B cell (primary cell): ENCODE measurements at regions not wholly inside any gene's neighbourhood (a gene's known extent, or its start where the extent isn't known, plus 50 kb on each side); places are given as distances from the start of the nearest gene placed in this dataset.
A peak's percentile ranks its signal among the peaks of the same experiment; 100 is the strongest.
"Not testable (repeated sequence)": the region's sequence is repeated elsewhere in the genome, so short reads cannot be mapped to it uniquely, and the experiment has no call there.

Experiments
- ATAC-seq: fragments of 200-7000 bp; cut with Tn5 transposase; one replicate; pipeline ENCODE4 v1.10.0; 2021; ENCODE audit warnings: low read depth, mild to moderate bottlenecking, moderate number of reproducible peaks, moderate library complexity
- CTCF ChIA-PET: fragments of 350-600 bp; sonication (Branson Sonifier 250); formaldehyde crosslinking; loops from one replicate; lab custom pipeline; 2021; ENCODE audit warnings: antibody characterized with exemption, inconsistent platforms; lab: Charles Lee
- POLR2A ChIA-PET: fragments of 350-600 bp; sonication (Branson Sonifier 250); formaldehyde crosslinking; loops from one replicate; lab custom pipeline; 2021; ENCODE audit warnings: antibody characterized with exemption; lab: Charles Lee
- DNase-seq: peaks from one replicate; pipeline ENCODE4 v3.0.0; 2013
- H2AFZ ChIP-seq: 2 replicates; pipeline ENCODE4 v1.6.1; 2012; ENCODE audit warnings: mild to moderate bottlenecking, low read depth, low read length; ENCODE audit not compliant: insufficient read depth, poor library complexity, severe bottlenecking
- H3K27ac ChIP-seq, 2 donors: 1 replicate in 1 of 2; 2 replicates in 1 of 2; pipeline ENCODE4 v1.5.1; 2012 to 2013; ENCODE audit warnings: low read length in 2 of 2, mild to moderate bottlenecking in 2 of 2, moderate library complexity in 1 of 2
- H3K27me3 ChIP-seq, 4 experiments: fragments of 200-600 bp in 1 of 4; sonication (generic) in 1 of 4; replicated peaks in 1 of 4; 1 replicate in 2 of 4; 2 replicates in 2 of 4; pipeline versions ENCODE4 v1.6.1 to v1.7.0; 2013 to 2016; ENCODE audit warnings: low read length in 3 of 4, mild to moderate bottlenecking in 2 of 4, mixed read lengths in 1 of 4, moderate library complexity in 1 of 4; ENCODE audit not compliant: insufficient read depth in 4 of 4, control insufficient read depth in 3 of 4; ENCODE audit errors: control extremely low read depth in 1 of 4
- H3K36me3 ChIP-seq, 2 experiments: replicated peaks in 1 of 2; 1 replicate in 1 of 2; 2 replicates in 1 of 2; pipeline versions ENCODE4 v1.6.1 to v1.7.1; 2013; ENCODE audit warnings: low read length in 1 of 2; ENCODE audit not compliant: insufficient read depth in 2 of 2, control insufficient read depth in 1 of 2; ENCODE audit errors: control extremely low read depth in 1 of 2, extremely low read depth in 1 of 2
- H3K4me1 ChIP-seq, 2 donors: fragments of 200-600 bp in 1 of 2; sonication (generic) in 1 of 2; 1 replicate in 1 of 2; 2 replicates in 1 of 2; pipeline versions ENCODE4 v1.5.1 to v1.6.1; 2013 to 2017; ENCODE audit warnings: low read length in 2 of 2; ENCODE audit not compliant: control insufficient read depth in 2 of 2, insufficient read depth in 2 of 2
- H3K4me2 ChIP-seq: replicated peaks from 2 replicates; pipeline ENCODE3; 2012; ENCODE audit warnings: mild to moderate bottlenecking, low read depth, low read length; ENCODE audit not compliant: poor library complexity, severe bottlenecking
- H3K4me3 ChIP-seq, 5 experiments: fragments of 200-600 bp in 1 of 5; sonication (generic) in 1 of 5; 1 replicate in 3 of 5; 2 replicates in 2 of 5; pipeline versions ENCODE4 v1.5.1 to v1.7.0; 2011 to 2016; ENCODE audit warnings: low read length in 4 of 5, mild to moderate bottlenecking in 4 of 5, low read depth in 2 of 5, control low read depth in 1 of 5, moderate library complexity in 1 of 5; ENCODE audit not compliant: insufficient read depth in 1 of 5; ENCODE audit errors: control extremely low read depth in 1 of 5, extremely low read depth in 1 of 5
- H3K79me2 ChIP-seq: fragments of 200-600 bp; sonication (generic); one replicate; pipeline ENCODE4 v1.6.0; 2016; ENCODE audit warnings: low read length; ENCODE audit not compliant: control insufficient read depth, insufficient read depth
- H3K9ac ChIP-seq: fragments of 200-600 bp; sonication (generic); 2 replicates; pipeline ENCODE4 v1.6.1; 2017; ENCODE audit warnings: mild to moderate bottlenecking, low read length, moderate library complexity
- H3K9me3 ChIP-seq, 3 donors: one replicate each; pipeline versions ENCODE4 v1.6.1 to v1.7.1; 2013; ENCODE audit warnings: low read length in 2 of 3; ENCODE audit not compliant: control insufficient read depth in 2 of 3, insufficient read depth in 1 of 3; ENCODE audit errors: control extremely low read depth in 1 of 3
- H4K20me1 ChIP-seq: 2 replicates; pipeline ENCODE4 v1.6.0; 2012; ENCODE audit warnings: mild to moderate bottlenecking, low read length; ENCODE audit not compliant: insufficient read depth, control insufficient read depth, poor library complexity, severe bottlenecking
- H3K27ac Mint-ChIP-seq: one replicate; pipeline ENCODE4 v1.8.0; 2021; ENCODE audit warnings: mixed read lengths
- H3K27me3 Mint-ChIP-seq: one replicate; pipeline ENCODE4 v1.8.0; 2021; ENCODE audit warnings: mixed read lengths
- H3K4me1 Mint-ChIP-seq: one replicate; pipeline ENCODE4 v1.8.0; 2021; ENCODE audit warnings: mixed read lengths
- H3K4me3 Mint-ChIP-seq: one replicate; pipeline ENCODE4 v1.8.0; 2021; ENCODE audit warnings: mixed read lengths
- H3K9me3 Mint-ChIP-seq: one replicate; pipeline ENCODE4 v1.8.0; 2022; ENCODE audit warnings: mixed read lengths; ENCODE audit not compliant: insufficient read depth
- EZH2 ChIP-seq: IDR thresholded peaks from 2 replicates; pipeline ENCODE4 v1.6.1; 2012; ENCODE audit warnings: borderline replicate concordance, low read depth, mild to moderate bottlenecking, moderate library complexity, low read length; ENCODE audit not compliant: insufficient read depth, poor library complexity, severe bottlenecking
- whole genome bisulfite sequencing: methylation state at CpG from one replicate; pipeline ENCODE4 v1.1.5; 2013; ENCODE audit warnings: missing lambda C conversion rate; ENCODE audit not compliant: insufficient coverage; 5-methylcytosine and 5-hydroxymethylcytosine counted together
- intact Hi-C: fragments of 100-400 bp; cut with micrococcal nuclease; formaldehyde crosslinking; loops from one replicate; pipeline ENCODE4 v1.10.0; 2022
- TF ChIP-seq, protein P1 (sequence below): fragments of 200-600 bp; IDR thresholded peaks from one replicate; pipeline ENCODE4 v1.8.0; 2022; ENCODE audit warnings: antibody characterized with exemption, mild to moderate bottlenecking

DNA sequence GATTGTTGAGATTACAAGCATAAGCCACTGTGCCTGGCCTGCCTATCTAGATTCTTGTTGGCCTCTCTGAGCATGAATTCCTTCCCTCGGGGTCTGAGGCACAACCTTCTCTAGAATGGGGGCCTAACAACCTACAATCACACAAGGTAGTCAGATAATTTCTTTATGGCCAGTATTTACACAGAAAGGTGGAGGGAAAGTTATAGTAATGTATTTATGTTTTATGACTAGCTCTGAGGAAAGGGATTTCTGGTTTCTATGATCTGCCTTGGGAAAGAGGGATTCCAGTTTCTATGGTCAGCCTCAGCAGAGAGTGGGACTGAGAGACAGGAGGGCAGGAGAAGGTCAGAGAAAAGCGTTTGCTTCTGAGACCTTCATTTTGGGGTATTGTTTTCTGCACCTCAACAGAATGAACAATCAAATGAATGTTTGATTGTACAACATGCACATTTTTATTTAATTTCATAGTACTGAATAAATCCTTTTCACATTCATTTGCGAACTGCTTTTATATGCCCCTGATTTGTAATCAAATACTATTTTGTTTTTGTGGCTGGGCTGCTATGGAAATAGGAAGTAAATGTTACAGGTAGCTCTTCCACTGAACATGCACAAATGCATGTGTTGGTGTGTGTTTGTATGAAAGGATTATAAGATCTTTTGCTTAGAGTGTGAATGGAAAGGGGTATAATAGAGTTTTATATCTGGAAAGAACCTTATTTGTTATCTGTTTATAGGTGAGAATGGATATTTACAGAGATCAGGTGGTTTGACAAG, 499.7 kb upstream of the RGS6 start:
- TF ChIP-seq, protein P1, sequence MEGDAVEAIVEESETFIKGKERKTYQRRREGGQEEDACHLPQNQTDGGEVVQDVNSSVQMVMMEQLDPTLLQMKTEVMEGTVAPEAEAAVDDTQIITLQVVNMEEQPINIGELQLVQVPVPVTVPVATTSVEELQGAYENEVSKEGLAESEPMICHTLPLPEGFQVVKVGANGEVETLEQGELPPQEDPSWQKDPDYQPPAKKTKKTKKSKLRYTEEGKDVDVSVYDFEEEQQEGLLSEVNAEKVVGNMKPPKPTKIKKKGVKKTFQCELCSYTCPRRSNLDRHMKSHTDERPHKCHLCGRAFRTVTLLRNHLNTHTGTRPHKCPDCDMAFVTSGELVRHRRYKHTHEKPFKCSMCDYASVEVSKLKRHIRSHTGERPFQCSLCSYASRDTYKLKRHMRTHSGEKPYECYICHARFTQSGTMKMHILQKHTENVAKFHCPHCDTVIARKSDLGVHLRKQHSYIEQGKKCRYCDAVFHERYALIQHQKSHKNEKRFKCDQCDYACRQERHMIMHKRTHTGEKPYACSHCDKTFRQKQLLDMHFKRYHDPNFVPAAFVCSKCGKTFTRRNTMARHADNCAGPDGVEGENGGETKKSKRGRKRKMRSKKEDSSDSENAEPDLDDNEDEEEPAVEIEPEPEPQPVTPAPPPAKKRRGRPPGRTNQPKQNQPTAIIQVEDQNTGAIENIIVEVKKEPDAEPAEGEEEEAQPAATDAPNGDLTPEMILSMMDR, result no peak
- TF ChIP-seq EZH2, result no peak
- H3K4me2 ChIP-seq, result no peak overlapping the region

DNA sequence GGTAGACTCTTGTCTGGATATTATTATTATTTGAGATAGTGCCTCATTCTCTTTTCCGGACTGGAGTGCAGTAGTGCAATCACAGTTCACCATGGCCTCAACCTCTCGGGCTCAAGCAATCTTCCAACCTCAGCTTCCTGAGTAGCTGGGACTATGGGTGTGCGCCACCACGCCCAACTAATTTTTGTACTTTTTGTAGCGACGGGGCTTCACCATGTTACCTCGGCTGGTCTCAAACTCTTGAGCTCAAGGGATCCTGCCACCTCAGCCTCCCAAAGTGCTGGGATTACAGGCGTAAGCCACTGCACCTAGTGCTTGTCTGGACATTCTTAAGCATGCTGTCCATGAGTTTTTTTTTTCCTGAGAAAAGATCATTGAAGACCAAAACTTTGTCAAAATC, 498.9 kb upstream of the RGS6 start:
- no peak overlapping the region for H3K4me3 Mint-ChIP-seq
- H3K36me3 ChIP-seq, result peaks cover 1 to 4% of the 10 kb centered on the region in 2 experiments
- no peak overlapping the region for H3K27ac Mint-ChIP-seq
- no peaks in the 10 kb centered on the region for H3K9me3 ChIP-seq
- DNase-seq, result no peak
- H3K4me1 Mint-ChIP-seq, result peaks cover 50% of the 10 kb centered on the region
- no peak for TF ChIP-seq EZH2
- TF ChIP-seq, protein P1, result no peak
- WGBS, result 95% methylated on average over 7 of the region's 8 CpGs
- no peaks in the 10 kb centered on the region for H3K27me3 Mint-ChIP-seq
- ATAC-seq, result no peak
- intact Hi-C loops, result no loop called here
- H3K9me3 Mint-ChIP-seq, result peaks cover 3% of the 10 kb centered on the region
- H4K20me1 ChIP-seq, result peaks cover 65% of the 10 kb centered on the region
- no peak overlapping the region for H3K9ac ChIP-seq
- H2AFZ ChIP-seq, result no peak overlapping the region
- ChIA-PET CTCF (interaction anchor here (1.0 to 1.6 kb wide), 3 partner anchors 30 to 153 kb away, joined by 3 to 5 read pairs (median 5); no protein-coding TSS in a partner anchor), POLR2A (no interaction called here)
- peaks cover 9 to 20% of the 10 kb centered on the region in 2 donors for H3K4me1 ChIP-seq
- no peaks in the 10 kb centered on the region for H3K27me3 ChIP-seq
- no peak overlapping the region for H3K4me2 ChIP-seq
- H3K27ac ChIP-seq, result peak overlapping the region in 1 of 2 donors; percentile 37
- peaks cover 69% of the 10 kb centered on the region for H3K79me2 ChIP-seq
- no peak overlapping the region for H3K4me3 ChIP-seq

More for the DNA sequence above, 499.7 kb upstream of the RGS6 start:
- peaks cover 61% of the 10 kb centered on the region for H4K20me1 ChIP-seq
- H3K27me3 Mint-ChIP-seq, result no peaks in the 10 kb centered on the region
- CTCF ChIA-PET, result interaction anchor here (1.0 to 1.6 kb wide), 3 partner anchors 29 to 154 kb away, joined by 3 to 5 read pairs (median 5); no protein-coding TSS in a partner anchor
- H3K4me3 ChIP-seq, result no peak overlapping the region
- intact Hi-C loops, result no loop called here
- H3K27ac ChIP-seq, result peak overlapping the region in 1 of 2 donors; percentile 51
- H3K9me3 ChIP-seq, result no peaks in the 10 kb centered on the region
- peaks cover 3% of the 10 kb centered on the region for H3K9me3 Mint-ChIP-seq
- H3K4me1 Mint-ChIP-seq, result peaks cover 49% of the 10 kb centered on the region
- peak overlapping the region; percentile 65 for H3K27ac Mint-ChIP-seq
- WGBS, result no CpG with 5 or more reads among the region's 3 CpGs
- no peak overlapping the region for H2AFZ ChIP-seq
- H3K36me3 ChIP-seq, result peaks cover 0 to 1% of the 10 kb centered on the region in 2 experiments
- DNase-seq (no peak), ATAC-seq (no peak)
- peaks cover 69% of the 10 kb centered on the region for H3K79me2 ChIP-seq
- no peak overlapping the region for H3K9ac ChIP-seq
- POLR2A ChIA-PET, result interaction anchor here (0.6 kb wide), 1 partner anchor 20 kb away, joined by 3 read pairs; no protein-coding TSS in a partner anchor
- H3K27me3 ChIP-seq, result no peaks in the 10 kb centered on the region
- peaks cover 9 to 20% of the 10 kb centered on the region in 2 donors for H3K4me1 ChIP-seq
- no peak overlapping the region for H3K4me3 Mint-ChIP-seq

DNA sequence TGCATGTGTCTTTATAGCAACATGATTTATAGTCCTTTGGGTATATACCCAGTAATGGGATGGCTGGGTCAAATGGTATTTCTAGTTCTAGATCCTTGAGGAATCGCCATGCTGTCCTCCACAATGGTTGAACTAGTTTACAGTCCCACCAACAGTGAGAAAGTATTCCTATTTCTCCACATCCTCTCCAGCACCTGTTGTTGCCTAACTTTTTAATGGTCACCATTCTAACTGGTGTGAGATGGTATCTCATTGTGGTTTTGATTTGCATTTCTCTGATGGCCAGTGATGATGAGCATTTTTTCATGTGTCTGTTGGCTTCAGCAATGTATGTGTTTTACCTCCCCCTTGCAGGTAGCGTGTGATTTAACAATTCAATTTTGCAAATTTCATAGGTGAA, 496.6 kb upstream of the RGS6 start:
- H3K27ac ChIP-seq, H3K27me3 Mint-ChIP-seq, CTCF ChIA-PET, H3K4me3 Mint-ChIP-seq, H3K9me3 Mint-ChIP-seq, H3K4me2 ChIP-seq, H3K27ac Mint-ChIP-seq, H3K36me3 ChIP-seq, H3K27me3 ChIP-seq, DNase-seq, ATAC-seq, H3K4me3 ChIP-seq, H3K9ac ChIP-seq, POLR2A ChIA-PET, H3K9me3 ChIP-seq, H2AFZ ChIP-seq, intact Hi-C loops: not testable (repeated sequence)
- Histone ChIP-seq H3K79me2 (peaks cover 71% of the 10 kb centered on the region), H3K4me1 (peaks cover 4 to 16% of the 10 kb centered on the region in 2 donors), H4K20me1 (peaks cover 53% of the 10 kb centered on the region)
- peaks cover 48% of the 10 kb centered on the region for H3K4me1 Mint-ChIP-seq
- no CpG with 5 or more reads among the region's 2 CpGs for WGBS
